ENCODE measurements at regions not wholly inside any gene's neighbourhood (a gene's known extent, or its start where the extent isn't known, plus 50 kb on each side); places are given as distances from the start of the nearest gene placed in this dataset.

- TF ChIP-seq CTCF (conservative IDR thresholded peaks at IDR 0.05) (no peak), EZH2 (IDR thresholded peaks at IDR 0.05; ENCODE audit: low read depth) (no peak)
Measured at GRCh38 chr6:43997345-43997677, 129.9 kb downstream of the MRPL14 start.

Measured in PC-9 (cell line).